ENCODE measurements at regions not wholly inside any gene's neighbourhood (a gene's known extent, or its start where the extent isn't known, plus 50 kb on each side); places are given as distances from the start of the nearest gene placed in this dataset.
"Not testable (repeated sequence)": the region's sequence is repeated elsewhere in the genome, so short reads cannot be mapped to it uniquely, and the experiment has no call there.

GRCh38 chr4:127486248-127486647, 146.5 kb upstream of the INTU start:
- H3K27me3 ChIP-seq (ENCODE audit: control insufficient read depth in 1 of 2, insufficient read depth in 2 of 2, low read length in 1 of 2), result no peaks in the 10 kb centered on the region
- H3K9me3 ChIP-seq (ENCODE audit: control insufficient read depth, low read length), result no peaks in the 10 kb centered on the region
- WGBS, 2 donors, result 90 to 93% methylated on average over 1 of the region's 1 CpG
- H3K4me3 ChIP-seq (ENCODE audit: low read length in 2 of 2), result no peak overlapping the region
- intact Hi-C loops (cut with DNase I), result no loop called here
- H3K27ac ChIP-seq (ENCODE audit: low read depth in 1 of 2, low read length in 2 of 2), result no peak overlapping the region
- H3K4me1 ChIP-seq (ENCODE audit: control insufficient read depth in 1 of 2, insufficient read depth in 2 of 2, low read length in 2 of 2), result peaks cover 0 to 2% of the 10 kb centered on the region in 2 donors
- DNase-seq (no peak), ATAC-seq (ENCODE audit: low FRiP score) (no peak)
- H3K36me3 ChIP-seq (ENCODE audit: control insufficient read depth in 1 of 2, insufficient read depth in 2 of 2, low read length in 1 of 2), result no peaks in the 10 kb centered on the region

GRCh38 chr4:127491571-127491970, 141.2 kb upstream of the INTU start:
- H3K36me3 ChIP-seq (ENCODE audit: control insufficient read depth in 1 of 2, insufficient read depth in 2 of 2, low read length in 1 of 2), result no peaks in the 10 kb centered on the region
- intact Hi-C loops (cut with DNase I), result no loop called here
- no peaks in the 10 kb centered on the region for H3K9me3 ChIP-seq (ENCODE audit: control insufficient read depth, low read length)
- no peak for DNase-seq
- no peaks in the 10 kb centered on the region for H3K27me3 ChIP-seq (ENCODE audit: control insufficient read depth in 1 of 2, insufficient read depth in 2 of 2, low read length in 1 of 2)
- H3K27ac ChIP-seq (ENCODE audit: low read depth in 1 of 2, low read length in 2 of 2), result no peak overlapping the region
- ATAC-seq (ENCODE audit: low FRiP score), result no peak
- no peak overlapping the region for H3K4me3 ChIP-seq (ENCODE audit: low read length in 2 of 2)
- no peaks in the 10 kb centered on the region for H3K4me1 ChIP-seq (ENCODE audit: control insufficient read depth in 1 of 2, insufficient read depth in 2 of 2, low read length in 2 of 2)

- not testable (repeated sequence) for H3K4me1 ChIP-seq (ENCODE audit: control insufficient read depth in 1 of 2, insufficient read depth in 2 of 2, low read length in 2 of 2); H3K27me3 ChIP-seq (ENCODE audit: control insufficient read depth in 1 of 2, insufficient read depth in 2 of 2, low read length in 1 of 2); ATAC-seq (ENCODE audit: low FRiP score); H3K4me3 ChIP-seq (ENCODE audit: low read length in 2 of 2); H3K9me3 ChIP-seq (ENCODE audit: control insufficient read depth, low read length); H3K27ac ChIP-seq (ENCODE audit: low read depth in 1 of 2, low read length in 2 of 2); H3K36me3 ChIP-seq (ENCODE audit: control insufficient read depth in 1 of 2, insufficient read depth in 2 of 2, low read length in 1 of 2); DNase-seq
- intact Hi-C loops (cut with DNase I), result loop anchor here in 1 of 2 donors (5.0 kb wide), 1 partner anchor 1260 kb away; no protein-coding TSS in a partner anchor
- 95% methylated on average over 9 of the region's 9 CpGs for WGBS, 2 donors
Observed at GRCh38 chr4:127496875-127497274, 135.9 kb upstream of the INTU start.

- Histone ChIP-seq H3K36me3 (ENCODE audit: control insufficient read depth in 1 of 2, insufficient read depth in 2 of 2, low read length in 1 of 2) (no peaks in the 10 kb centered on the region), H3K4me3 (ENCODE audit: low read length in 2 of 2) (no peak overlapping the region), H3K27ac (ENCODE audit: low read depth in 1 of 2, low read length in 2 of 2) (no peak overlapping the region), H3K27me3 (ENCODE audit: control insufficient read depth in 1 of 2, insufficient read depth in 2 of 2, low read length in 1 of 2) (peaks cover 0 to 2% of the 10 kb centered on the region in 2 donors), H3K4me1 (ENCODE audit: control insufficient read depth in 1 of 2, insufficient read depth in 2 of 2, low read length in 2 of 2) (no peaks in the 10 kb centered on the region), H3K9me3 (ENCODE audit: control insufficient read depth, low read length) (peaks cover 2% of the 10 kb centered on the region)
- no peak for ATAC-seq (ENCODE audit: low FRiP score)
- DNase-seq, result no peak
- intact Hi-C loops (cut with DNase I), result loop anchor here in 1 of 2 donors (5.0 kb wide), 1 partner anchor 1261 kb away; no protein-coding TSS in a partner anchor
Observed at GRCh38 chr4:127498366-127498765, 134.4 kb upstream of the INTU start.

GRCh38 chr4:127500242-127500641, 132.5 kb upstream of the INTU start:
- ATAC-seq (ENCODE audit: low FRiP score), result no peak

GRCh38 chr4:127501103-127501502, 131.7 kb upstream of the INTU start:
- H3K27me3 ChIP-seq (ENCODE audit: control insufficient read depth in 1 of 2, insufficient read depth in 2 of 2, low read length in 1 of 2), result peaks cover 0 to 2% of the 10 kb centered on the region in 2 donors
- peaks cover 0 to 2% of the 10 kb centered on the region in 2 donors for H3K4me1 ChIP-seq (ENCODE audit: control insufficient read depth in 1 of 2, insufficient read depth in 2 of 2, low read length in 2 of 2)
- no peak overlapping the region for H3K27ac ChIP-seq (ENCODE audit: low read depth in 1 of 2, low read length in 2 of 2)
- intact Hi-C loops (cut with DNase I), result no loop called here
- H3K9me3 ChIP-seq (ENCODE audit: control insufficient read depth, low read length), result peaks cover 2% of the 10 kb centered on the region
- no peak for DNase-seq
- no peak overlapping the region for H3K4me3 ChIP-seq (ENCODE audit: low read length in 2 of 2)
- no peak for ATAC-seq (ENCODE audit: low FRiP score)
- no peaks in the 10 kb centered on the region for H3K36me3 ChIP-seq (ENCODE audit: control insufficient read depth in 1 of 2, insufficient read depth in 2 of 2, low read length in 1 of 2)

More at GRCh38 chr4:127500242-127500641, 132.5 kb upstream of the INTU start:
- 85 to 91% methylated on average over 2 of the region's 2 CpGs for WGBS, 2 donors
- H3K4me1 ChIP-seq (ENCODE audit: control insufficient read depth in 1 of 2, insufficient read depth in 2 of 2, low read length in 2 of 2), result peaks cover 0 to 2% of the 10 kb centered on the region in 2 donors
- no peak for DNase-seq
- H3K27ac ChIP-seq (ENCODE audit: low read depth in 1 of 2, low read length in 2 of 2), result no peak overlapping the region
- intact Hi-C loops (cut with DNase I), result no loop called here
- H3K36me3 ChIP-seq (ENCODE audit: control insufficient read depth in 1 of 2, insufficient read depth in 2 of 2, low read length in 1 of 2), result no peaks in the 10 kb centered on the region
- no peak overlapping the region for H3K4me3 ChIP-seq (ENCODE audit: low read length in 2 of 2)
- H3K9me3 ChIP-seq (ENCODE audit: control insufficient read depth, low read length), result peaks cover 2% of the 10 kb centered on the region
- H3K27me3 ChIP-seq (ENCODE audit: control insufficient read depth in 1 of 2, insufficient read depth in 2 of 2, low read length in 1 of 2), result peaks cover 0 to 2% of the 10 kb centered on the region in 2 donors

- Histone ChIP-seq H3K4me3 (ENCODE audit: low read length in 2 of 2) (no peak overlapping the region), H3K4me1 (ENCODE audit: control insufficient read depth in 1 of 2, insufficient read depth in 2 of 2, low read length in 2 of 2) (peaks cover 0 to 2% of the 10 kb centered on the region in 2 donors), H3K9me3 (ENCODE audit: control insufficient read depth, low read length) (no peaks in the 10 kb centered on the region), H3K27ac (ENCODE audit: low read depth in 1 of 2, low read length in 2 of 2) (no peak overlapping the region), H3K36me3 (ENCODE audit: control insufficient read depth in 1 of 2, insufficient read depth in 2 of 2, low read length in 1 of 2) (no peaks in the 10 kb centered on the region), H3K27me3 (ENCODE audit: control insufficient read depth in 1 of 2, insufficient read depth in 2 of 2, low read length in 1 of 2) (peaks cover 0 to 2% of the 10 kb centered on the region in 2 donors)
- ATAC-seq (ENCODE audit: low FRiP score), result no peak
- DNase-seq, result no peak
- WGBS, 2 donors, result 69 to 71% methylated on average over 2 of the region's 2 CpGs
- intact Hi-C loops (cut with DNase I), result no loop called here
Observed at GRCh38 chr4:127503111-127503510, 129.6 kb upstream of the INTU start.

- WGBS, 2 donors, result 0 to 3% methylated on average over 1 of the region's 1 CpG
- H3K36me3 ChIP-seq (ENCODE audit: control insufficient read depth in 1 of 2, insufficient read depth in 2 of 2, low read length in 1 of 2), result no peaks in the 10 kb centered on the region
- DNase-seq (no peak), ATAC-seq (ENCODE audit: low FRiP score) (no peak)
- intact Hi-C loops (cut with DNase I), result no loop called here
- no peak overlapping the region for H3K27ac ChIP-seq (ENCODE audit: low read depth in 1 of 2, low read length in 2 of 2)
- H3K27me3 ChIP-seq (ENCODE audit: control insufficient read depth in 1 of 2, insufficient read depth in 2 of 2, low read length in 1 of 2), result peaks cover 0 to 2% of the 10 kb centered on the region in 2 donors
- peaks cover 0 to 2% of the 10 kb centered on the region in 2 donors for H3K4me1 ChIP-seq (ENCODE audit: control insufficient read depth in 1 of 2, insufficient read depth in 2 of 2, low read length in 2 of 2)
- H3K9me3 ChIP-seq (ENCODE audit: control insufficient read depth, low read length), result no peaks in the 10 kb centered on the region
- no peak overlapping the region for H3K4me3 ChIP-seq (ENCODE audit: low read length in 2 of 2)
Observed at GRCh38 chr4:127505203-127505602, 127.6 kb upstream of the INTU start.

GRCh38 chr4:127506283-127506682, 126.5 kb upstream of the INTU start:
- Histone ChIP-seq H3K4me1 (ENCODE audit: control insufficient read depth in 1 of 2, insufficient read depth in 2 of 2, low read length in 2 of 2) (peaks cover 0 to 2% of the 10 kb centered on the region in 2 donors), H3K36me3 (ENCODE audit: control insufficient read depth in 1 of 2, insufficient read depth in 2 of 2, low read length in 1 of 2) (no peaks in the 10 kb centered on the region), H3K27me3 (ENCODE audit: control insufficient read depth in 1 of 2, insufficient read depth in 2 of 2, low read length in 1 of 2) (no peaks in the 10 kb centered on the region), H3K9me3 (ENCODE audit: control insufficient read depth, low read length) (no peaks in the 10 kb centered on the region), H3K27ac (ENCODE audit: low read depth in 1 of 2, low read length in 2 of 2) (no peak overlapping the region), H3K4me3 (ENCODE audit: low read length in 2 of 2) (no peak overlapping the region)
- ATAC-seq (ENCODE audit: low FRiP score) (no peak), DNase-seq (no peak)
- WGBS, 2 donors, result 86 to 89% methylated on average over 1 of the region's 1 CpG
- intact Hi-C loops (cut with DNase I), result no loop called here
